DMS 273 treated with DMSO at 0.1 percent for 48 hours (cell line): ENCODE measurements at regions not wholly inside any gene's neighbourhood (a gene's known extent, or its start where the extent isn't known, plus 50 kb on each side); places are given as distances from the start of the nearest gene placed in this dataset.

Experiments used
- DNase-seq: peaks from one replicate; lab custom pipeline; 2025; lab: John Stamatoyannopoulos, UW

- DNase-seq: no peak
Observed at GRCh38 chr2:238701341-238702206, 146.3 kb upstream of the TWIST2 start.

DNA sequence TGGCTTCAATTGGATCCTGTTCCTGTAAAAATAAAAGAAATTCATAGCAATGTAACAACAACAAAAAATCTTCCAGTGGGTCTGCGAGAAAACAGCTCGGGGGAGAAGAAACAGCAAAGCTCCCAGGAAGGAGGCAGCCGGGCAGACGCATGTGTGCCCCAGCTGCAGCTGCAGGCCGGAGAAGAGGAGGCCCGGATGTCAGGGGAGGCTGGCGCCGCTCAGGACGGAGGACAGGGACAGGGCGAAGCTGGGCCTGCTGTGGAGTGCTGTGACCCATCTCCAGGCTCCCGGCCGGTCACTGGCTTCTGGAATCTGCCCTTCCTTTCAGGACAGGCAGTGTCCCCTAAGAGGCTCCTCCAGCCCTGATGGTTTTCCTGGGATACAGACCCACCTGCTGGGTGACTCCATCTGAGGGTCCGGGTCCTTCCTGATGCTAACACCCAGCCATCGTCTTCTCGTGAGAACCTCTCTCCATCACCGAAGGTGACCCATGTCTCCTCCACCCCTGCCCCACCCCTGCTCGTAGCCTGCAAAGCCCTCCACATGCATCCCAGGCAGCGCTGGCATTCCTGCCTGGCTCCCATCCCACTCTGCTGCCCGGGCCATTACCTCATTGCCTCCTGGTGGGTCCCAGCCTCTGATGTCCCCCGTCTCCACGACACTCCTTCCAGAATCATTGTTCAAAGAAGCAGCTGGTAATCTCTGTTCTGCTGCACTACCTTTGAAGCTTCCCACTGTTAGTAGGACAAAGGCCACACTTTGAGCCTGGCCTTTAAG lies 145.4 kb upstream of the TWIST2 start:
- no peak for DNase-seq

GRCh38 chr2:238703053-238703415 lies 144.9 kb upstream of the TWIST2 start:
- DNase-seq: no peak

DNA sequence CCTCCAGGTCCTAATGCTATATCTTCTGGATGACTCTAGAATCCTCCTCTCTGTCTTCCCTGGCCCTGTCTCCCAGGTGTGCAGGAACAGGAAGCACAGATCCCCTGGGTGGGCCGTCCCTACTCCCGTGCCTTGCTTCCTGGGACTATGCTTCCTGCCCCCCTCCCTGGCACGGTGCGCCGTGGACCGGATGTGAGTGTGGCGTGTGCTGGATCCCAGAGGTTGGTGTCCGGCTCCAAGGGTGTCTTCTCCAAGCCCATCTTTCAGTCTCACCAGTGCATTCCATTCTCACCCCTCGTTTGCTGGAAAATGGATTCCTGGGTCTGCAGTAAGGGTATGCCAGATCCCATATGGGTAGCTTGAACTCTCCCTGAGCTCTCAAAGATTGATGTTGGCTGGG lies 144.4 kb upstream of the TWIST2 start:
- no peak for DNase-seq

DNA sequence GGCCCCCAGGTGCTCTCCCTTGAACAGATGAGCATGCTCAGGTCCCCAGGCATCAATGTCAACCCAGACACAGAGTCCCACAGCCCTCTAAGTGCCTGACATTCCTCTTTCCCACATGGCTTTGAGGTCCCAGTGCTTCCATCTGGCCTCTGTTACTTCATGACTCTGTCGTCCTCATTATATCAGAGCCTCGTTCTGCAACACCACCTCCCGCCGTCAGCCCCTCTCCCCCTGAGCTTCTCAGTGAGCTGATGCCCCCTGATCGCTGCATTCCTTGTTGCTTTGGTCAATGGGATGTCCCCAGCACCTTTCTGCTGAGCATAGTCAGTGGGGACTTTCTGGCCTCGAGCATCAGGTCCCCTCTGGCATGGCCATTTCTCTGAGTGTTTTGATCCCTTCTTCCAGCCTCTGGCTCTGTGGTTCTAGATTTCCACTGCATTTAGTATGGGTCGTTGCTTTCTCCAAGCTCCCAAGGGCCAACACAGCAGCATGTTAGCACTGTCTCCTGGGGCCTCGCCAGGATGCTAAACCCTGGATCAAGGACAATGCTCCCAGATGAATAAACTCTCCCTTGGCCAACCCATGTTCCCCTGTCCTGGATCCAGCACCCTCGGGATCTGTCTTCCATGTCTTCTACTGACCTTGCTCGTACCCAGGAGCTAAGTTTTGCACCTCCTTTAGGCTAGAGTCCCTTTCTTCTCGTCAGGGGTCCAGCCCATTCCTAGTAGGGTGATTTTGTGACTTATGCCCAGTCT lies 143.2 kb upstream of the TWIST2 start:
- no peak for DNase-seq

DNA sequence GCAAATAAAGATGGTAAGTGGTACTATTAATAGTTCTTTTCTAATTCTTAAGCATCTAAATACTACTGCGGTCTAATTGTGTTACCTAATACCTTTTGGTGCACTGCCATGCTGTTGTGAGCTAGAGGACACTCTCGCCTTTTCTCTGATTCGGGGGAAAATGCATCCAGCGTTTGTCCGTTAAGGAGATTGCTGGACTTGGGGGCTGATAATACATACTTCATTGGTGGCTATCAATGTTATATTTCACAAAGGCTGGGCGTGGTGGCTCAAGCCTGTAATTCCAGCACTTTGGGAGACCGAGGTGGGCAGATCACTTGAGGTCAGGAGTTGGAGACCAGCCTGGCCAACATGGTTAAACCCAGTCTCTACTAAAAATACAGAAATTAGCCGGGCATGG lies 141.7 kb upstream of the TWIST2 start:
- no peak for DNase-seq

DNA sequence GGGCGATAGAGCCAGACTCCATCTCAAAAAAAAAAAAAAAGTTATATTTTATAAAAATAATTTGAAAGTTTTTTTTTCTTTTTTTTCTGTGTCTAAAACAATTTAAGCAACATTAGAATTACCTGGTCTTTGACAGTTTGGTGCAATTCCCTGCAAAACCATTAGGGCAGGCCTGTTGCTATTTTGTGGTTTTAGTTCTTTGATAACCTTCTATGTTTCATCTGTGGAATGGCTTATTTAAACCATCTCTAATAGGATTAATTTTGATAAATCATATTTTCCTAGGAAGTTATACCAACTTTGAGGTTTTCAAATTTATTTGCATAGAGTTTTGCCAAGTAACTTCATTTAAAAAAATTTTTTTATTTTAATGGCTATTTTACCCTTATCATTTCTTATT lies 141.2 kb upstream of the TWIST2 start:
- DNase-seq: no peak

DNA sequence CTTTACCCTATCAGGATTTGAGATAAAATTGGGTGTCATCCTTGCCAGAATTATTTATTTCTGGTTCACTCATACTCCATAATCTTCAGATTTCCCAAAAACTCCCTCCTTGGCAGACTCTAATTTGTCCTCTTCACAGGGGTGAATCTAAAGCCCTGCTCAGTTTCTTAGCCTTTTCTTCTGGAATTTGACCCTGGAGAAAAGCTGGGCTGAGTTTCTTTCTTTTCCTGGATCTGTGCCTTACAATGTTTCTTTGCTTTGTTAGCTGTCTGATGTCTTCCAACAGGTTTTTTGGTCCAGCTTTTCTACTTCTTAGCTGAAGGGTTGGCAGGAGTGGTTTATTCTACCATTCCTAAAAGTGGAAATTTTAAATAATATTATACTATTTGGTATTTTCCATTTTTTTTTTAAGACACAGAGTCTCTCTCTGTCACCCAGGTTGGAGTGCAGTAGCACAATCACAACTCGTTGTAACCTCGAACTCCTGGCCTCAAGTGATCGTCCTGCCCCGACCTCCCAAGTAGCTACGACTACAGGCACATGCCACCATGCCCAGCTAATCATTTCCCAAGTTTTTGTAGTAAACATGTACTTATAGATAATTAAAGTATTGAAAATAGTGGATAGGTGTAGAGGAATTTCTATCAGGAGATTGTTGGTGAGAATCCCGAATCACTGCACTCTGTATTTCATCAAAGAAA lies 138.4 kb upstream of the TWIST2 start:
- DNase-seq: no peak

DNA sequence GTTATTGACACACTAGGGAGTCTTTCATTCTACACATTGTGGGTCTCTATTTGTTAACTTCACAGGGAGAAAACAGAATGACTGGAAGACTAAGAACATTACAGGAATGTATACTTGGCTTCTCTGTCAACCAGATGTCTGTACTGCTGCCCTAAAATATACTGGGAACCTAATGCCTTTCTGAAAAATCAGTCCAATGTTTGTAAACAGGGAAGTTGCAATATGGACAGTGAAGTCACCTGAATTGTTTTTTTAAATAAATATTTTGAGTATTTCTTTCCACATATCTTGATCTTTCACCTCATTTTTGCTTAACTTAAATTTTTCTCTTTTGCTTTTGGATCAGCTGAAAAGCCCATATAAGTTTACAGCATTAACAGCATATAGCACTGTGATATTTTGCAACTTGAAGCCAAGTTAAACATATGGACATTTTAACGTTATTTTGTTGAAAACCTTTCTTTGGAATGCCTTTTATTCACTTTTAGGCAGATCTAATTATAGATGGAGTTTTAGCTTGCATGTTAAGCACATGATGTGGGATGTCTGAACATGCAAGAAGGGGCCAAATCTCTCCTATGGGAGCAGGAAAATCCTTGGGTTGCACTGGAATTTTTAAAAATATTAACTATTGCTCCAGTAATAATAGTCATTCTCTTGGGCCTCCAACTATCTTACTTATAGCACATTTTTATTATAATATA lies 137.7 kb upstream of the TWIST2 start:
- DNase-seq: no peak

GRCh38 chr2:238710787-238711186 lies 137.1 kb upstream of the TWIST2 start:
- DNase-seq: no peak

DNA sequence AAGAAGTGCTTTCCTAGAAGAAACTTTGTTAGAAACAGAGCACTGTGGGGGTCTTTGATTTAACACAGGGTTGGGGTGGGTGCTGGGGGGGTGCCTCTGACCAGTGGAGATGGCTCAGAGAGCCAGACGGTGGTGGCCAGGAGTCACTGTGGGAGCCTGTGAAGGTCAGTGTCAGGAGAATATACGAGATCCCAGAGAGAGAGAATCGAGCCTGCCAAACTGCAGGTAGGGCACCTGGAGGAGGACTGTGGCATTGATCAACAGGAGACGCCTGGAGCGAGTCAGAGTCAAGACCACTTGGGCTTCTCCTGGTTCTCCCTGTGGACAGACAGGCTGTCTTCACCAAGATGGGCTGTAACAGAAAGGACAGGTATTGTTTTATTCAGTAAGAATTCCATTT lies 136.5 kb upstream of the TWIST2 start:
- DNase-seq: no peak

DNA sequence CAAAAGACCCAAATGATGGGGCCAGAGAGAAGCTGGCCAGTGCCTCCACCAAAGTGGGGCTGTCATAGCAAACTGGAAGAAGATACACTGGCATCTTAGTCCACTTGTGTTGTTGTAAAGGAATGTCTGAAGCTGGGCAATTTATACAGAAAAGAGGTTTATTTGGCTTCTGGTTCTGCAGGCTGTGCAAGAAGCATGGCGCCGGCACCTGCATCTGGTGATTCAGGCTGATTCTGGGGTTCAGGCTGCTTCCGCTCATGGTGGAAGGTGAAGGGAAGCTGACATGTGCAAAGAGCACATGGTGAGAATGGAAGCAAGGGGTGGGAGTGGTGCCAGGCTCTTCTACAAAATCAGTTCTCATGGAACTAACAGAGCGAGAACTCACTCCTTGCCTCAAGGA lies 135.9 kb upstream of the TWIST2 start:
- no peak for DNase-seq

DNA sequence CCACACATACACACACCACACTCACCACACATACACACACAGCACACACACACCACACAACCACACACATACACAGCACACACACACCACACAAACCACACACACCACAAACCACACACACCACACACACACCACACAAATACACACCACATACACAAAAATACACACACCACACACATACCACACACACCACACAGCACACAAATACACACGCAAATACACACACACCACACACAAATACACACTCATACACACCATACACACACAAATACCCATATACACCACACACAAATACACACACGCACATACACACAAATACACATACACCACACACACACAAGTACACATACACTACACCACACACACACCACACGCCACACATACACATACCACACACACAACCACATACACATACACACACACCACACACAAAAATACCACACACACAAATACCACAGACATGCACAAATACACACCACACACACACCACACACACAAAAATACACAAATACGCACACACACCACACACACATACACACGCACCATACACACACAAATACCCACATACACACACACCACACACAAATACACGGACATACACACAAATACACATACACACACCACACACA lies 134.6 kb upstream of the TWIST2 start:
- DNase-seq: no peak

DNA sequence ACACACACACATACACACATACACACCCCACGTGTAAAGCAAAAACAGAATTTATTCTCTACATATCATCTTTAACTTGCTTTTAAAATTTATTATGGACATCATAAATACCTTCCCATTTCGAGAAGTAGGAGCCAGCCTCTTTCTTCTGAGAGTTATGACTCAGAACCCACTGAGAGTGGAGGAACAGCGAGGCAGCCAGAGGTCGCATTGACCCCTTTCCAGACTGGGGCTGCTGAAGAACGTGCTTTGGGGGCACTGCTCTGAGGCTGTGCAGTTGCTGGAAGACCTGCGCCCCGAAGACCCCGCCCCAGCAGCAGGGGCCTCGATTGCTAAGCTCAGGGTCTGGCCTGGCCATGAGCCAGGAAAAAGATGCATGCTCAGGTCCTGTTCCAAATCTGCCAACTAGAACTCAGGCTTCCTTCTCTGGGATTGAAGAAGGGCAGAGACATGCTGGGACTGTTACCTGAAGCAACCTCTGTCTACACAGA lies 133.8 kb upstream of the TWIST2 start:
- DNase-seq: no peak

DNA sequence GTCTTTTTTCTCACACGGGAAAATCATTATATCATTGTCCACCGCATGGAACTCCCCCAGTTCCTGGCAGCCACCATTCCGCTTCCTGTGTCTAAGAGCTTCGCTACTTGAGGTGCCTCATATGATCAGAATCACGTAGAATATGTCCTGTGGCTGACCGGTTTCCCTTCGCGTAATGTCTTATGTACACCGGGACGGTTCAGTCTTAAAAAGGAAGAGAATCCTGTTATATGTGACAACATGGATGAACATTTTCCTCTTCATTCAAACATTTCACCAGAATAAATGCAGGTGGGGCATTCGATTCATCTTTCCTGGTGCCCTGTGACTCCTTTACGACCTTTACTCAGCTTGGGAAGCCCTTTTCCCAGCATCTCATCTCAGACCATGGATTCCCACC lies 131.7 kb upstream of the TWIST2 start:
- no peak for DNase-seq

DNA sequence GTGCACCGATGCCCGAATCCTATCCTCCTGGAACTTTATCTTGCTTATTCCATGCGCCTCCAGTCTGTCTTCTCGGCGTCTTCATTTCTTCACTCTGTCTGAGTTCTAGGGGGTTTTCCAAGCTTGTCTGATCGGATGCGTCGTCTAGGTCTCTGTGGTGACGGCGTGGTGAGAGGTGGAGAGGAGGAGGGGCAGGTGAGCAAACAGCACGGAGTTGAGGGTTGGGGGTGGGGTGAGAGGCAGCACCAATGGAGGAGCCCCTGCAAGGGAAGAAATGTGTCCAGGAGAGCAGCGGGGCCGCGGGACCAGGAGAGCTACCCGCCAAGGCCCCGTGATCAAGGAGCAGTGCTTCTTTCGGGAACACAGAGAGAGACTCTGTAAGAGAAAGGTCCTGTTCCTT lies 131.3 kb upstream of the TWIST2 start:
- no peak for DNase-seq

- DNase-seq: no peak
Observed at GRCh38 chr2:238717084-238717483, 130.8 kb upstream of the TWIST2 start.

GRCh38 chr2:238719641-238720040 lies 128.2 kb upstream of the TWIST2 start:
- no peak for DNase-seq

DNA sequence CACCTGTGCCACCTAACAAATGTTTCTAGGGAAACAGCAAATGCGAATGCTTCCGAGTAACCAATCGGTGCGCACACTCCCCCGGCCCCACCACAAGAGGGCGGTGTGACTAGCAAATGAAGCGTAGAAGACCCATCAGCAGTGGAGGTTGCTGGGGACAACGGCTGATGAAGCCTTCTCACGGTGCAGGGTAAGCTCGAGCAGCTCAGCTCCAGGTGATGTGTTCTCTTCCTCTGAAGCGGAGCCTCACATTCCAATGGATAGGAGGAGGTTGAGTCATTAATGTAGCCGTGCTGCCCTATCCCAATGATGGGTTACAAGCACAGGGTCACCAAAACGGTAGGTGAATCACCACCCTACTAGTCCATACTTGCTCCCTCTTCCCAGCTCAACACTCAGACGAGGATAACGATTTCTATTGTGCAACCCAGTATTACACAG lies 127.6 kb upstream of the TWIST2 start:
- no peak for DNase-seq

DNA sequence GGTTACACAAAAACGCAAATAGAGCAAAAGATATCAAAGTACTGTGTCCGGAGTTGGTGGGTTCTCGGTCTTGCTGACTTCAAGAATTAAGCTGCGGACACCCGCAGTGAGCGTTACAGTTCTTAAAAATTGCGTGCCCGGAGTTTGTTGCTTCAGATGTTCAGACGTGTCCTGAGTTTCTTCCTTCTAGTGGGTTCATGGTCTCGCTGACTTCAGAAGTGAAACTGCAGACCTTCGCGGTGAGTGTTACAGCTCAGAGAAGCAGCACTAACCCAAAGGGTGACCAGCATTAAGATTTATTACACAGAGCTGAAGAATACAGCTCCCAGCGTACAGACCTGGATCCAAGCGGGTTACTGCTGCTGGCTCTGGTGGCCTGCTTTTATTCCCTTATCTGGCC lies 125.7 kb upstream of the TWIST2 start:
- DNase-seq: no peak

- no peak for DNase-seq
Observed at GRCh38 chr2:238722883-238723282, 125.0 kb upstream of the TWIST2 start.
